ENCODE measurements at regions not wholly inside any gene's neighbourhood (a gene's known extent, or its start where the extent isn't known, plus 50 kb on each side); places are given as distances from the start of the nearest gene placed in this dataset.

DNA sequence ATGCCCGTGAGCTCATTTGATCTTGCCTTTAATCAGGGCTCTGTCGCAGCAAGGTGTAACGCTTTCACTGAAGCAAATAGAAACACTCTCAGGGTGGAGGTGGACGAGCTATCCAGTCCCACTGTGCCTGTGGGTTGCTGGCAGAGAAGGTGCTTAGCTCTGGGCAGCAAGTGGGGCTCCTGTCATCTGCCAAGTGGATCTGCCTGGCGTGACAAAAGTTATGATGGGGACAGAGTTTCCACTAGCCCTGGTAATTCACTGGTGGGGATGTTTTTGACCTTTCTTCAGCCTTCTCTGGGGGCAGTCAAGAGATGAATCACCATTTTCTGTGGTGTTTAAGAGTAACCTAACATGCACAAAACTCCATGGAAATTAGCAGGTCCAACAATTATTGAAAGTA lies 71.3 kb upstream of the EDEM3 start:
- no peak for TF ChIP-seq POLR2AphosphoS5 (IDR thresholded peaks at IDR 0.05)
- TF ChIP-seq, protein P1, sequence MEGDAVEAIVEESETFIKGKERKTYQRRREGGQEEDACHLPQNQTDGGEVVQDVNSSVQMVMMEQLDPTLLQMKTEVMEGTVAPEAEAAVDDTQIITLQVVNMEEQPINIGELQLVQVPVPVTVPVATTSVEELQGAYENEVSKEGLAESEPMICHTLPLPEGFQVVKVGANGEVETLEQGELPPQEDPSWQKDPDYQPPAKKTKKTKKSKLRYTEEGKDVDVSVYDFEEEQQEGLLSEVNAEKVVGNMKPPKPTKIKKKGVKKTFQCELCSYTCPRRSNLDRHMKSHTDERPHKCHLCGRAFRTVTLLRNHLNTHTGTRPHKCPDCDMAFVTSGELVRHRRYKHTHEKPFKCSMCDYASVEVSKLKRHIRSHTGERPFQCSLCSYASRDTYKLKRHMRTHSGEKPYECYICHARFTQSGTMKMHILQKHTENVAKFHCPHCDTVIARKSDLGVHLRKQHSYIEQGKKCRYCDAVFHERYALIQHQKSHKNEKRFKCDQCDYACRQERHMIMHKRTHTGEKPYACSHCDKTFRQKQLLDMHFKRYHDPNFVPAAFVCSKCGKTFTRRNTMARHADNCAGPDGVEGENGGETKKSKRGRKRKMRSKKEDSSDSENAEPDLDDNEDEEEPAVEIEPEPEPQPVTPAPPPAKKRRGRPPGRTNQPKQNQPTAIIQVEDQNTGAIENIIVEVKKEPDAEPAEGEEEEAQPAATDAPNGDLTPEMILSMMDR (IDR thresholded peaks at IDR 0.05) = no peak

Data from sigmoid colon (tissue), 4 donors.